CD14-positive monocyte (primary cell): ENCODE measurements at regions not wholly inside any gene's neighbourhood (a gene's known extent, or its start where the extent isn't known, plus 50 kb on each side); places are given as distances from the start of the nearest gene placed in this dataset.

Source experiments
- DNase-seq, 3 donors: peaks; one replicate each; pipeline ENCODE4 v3.0.0-alpha.2; 2011 to 2022
- H2AFZ ChIP-seq: 2 replicates; pipeline ENCODE4 v1.6.0; 2012; ENCODE audit warnings: mild to moderate bottlenecking, low read depth, low read length, inconsistent platforms; ENCODE audit not compliant: insufficient read depth, poor library complexity, severe bottlenecking
- H3K27ac ChIP-seq, 2 donors: 1 replicate in 1 of 2; 2 replicates in 1 of 2; pipeline ENCODE4 v1.5.1; 2012 to 2013; ENCODE audit warnings: low read length in 2 of 2, control low read depth in 1 of 2, inconsistent platforms in 1 of 2, low read depth in 1 of 2, mild to moderate bottlenecking in 1 of 2
- H3K27me3 ChIP-seq, 2 donors: one replicate each; pipeline versions ENCODE4 v1.6.0 to v1.6.1; 2011 to 2013; ENCODE audit warnings: low read length in 2 of 2; ENCODE audit not compliant: control insufficient read depth in 2 of 2, insufficient read depth in 2 of 2
- H3K36me3 ChIP-seq, 2 donors: replicated peaks in 1 of 2; 1 replicate in 1 of 2; 2 replicates in 1 of 2; pipeline versions ENCODE4 v1.5.1 to v1.6.1; 2012 to 2013; ENCODE audit warnings: low read length in 2 of 2, control low read depth in 1 of 2, inconsistent platforms in 1 of 2, mild to moderate bottlenecking in 1 of 2; ENCODE audit not compliant: insufficient read depth in 2 of 2, control insufficient read depth in 1 of 2
- H3K4me1 ChIP-seq, 2 donors: 1 replicate in 1 of 2; 2 replicates in 1 of 2; pipeline versions ENCODE4 v1.5.1 to v1.6.1; 2012 to 2013; ENCODE audit warnings: low read length in 2 of 2, control low read depth in 1 of 2, inconsistent platforms in 1 of 2, mild to moderate bottlenecking in 1 of 2, moderate library complexity in 1 of 2; ENCODE audit not compliant: insufficient read depth in 2 of 2, control insufficient read depth in 1 of 2
- H3K4me2 ChIP-seq: replicated peaks from 2 replicates; pipeline ENCODE3; 2012; ENCODE audit warnings: low read length, moderate library complexity, mild to moderate bottlenecking; ENCODE audit not compliant: poor library complexity, severe bottlenecking; ENCODE audit errors: extremely low read depth
- H3K4me3 ChIP-seq, 3 experiments: fragments of 200-600 bp in 1 of 3; sonication (generic) in 1 of 3; replicated peaks in 1 of 3; 1 replicate in 2 of 3; 2 replicates in 1 of 3; pipeline ENCODE4 v1.5.1; 2011 to 2013; ENCODE audit warnings: low read length in 3 of 3, mild to moderate bottlenecking in 3 of 3, control low read depth in 2 of 3, low read depth in 2 of 3, inconsistent platforms in 1 of 3, moderate library complexity in 1 of 3
- H3K79me2 ChIP-seq: 2 replicates; pipeline ENCODE4 v1.6.0; 2012; ENCODE audit warnings: mild to moderate bottlenecking, control low read depth, inconsistent platforms, low read length, moderate library complexity; ENCODE audit not compliant: insufficient read depth
- H3K9ac ChIP-seq: 2 replicates; pipeline ENCODE4 v1.6.0; 2017; ENCODE audit warnings: low read length, mild to moderate bottlenecking; ENCODE audit not compliant: insufficient read depth, poor library complexity, severe bottlenecking
- H3K9me3 ChIP-seq, 2 donors: replicated peaks in 1 of 2; 1 replicate in 1 of 2; 2 replicates in 1 of 2; pipeline versions ENCODE4 v1.5.1 to v1.6.1; 2012 to 2013; ENCODE audit warnings: low read length in 2 of 2, control low read depth in 1 of 2; ENCODE audit not compliant: control insufficient read depth in 1 of 2, insufficient read depth in 1 of 2
- H4K20me1 ChIP-seq: 2 replicates; pipeline ENCODE4 v1.6.0; 2012; ENCODE audit warnings: mild to moderate bottlenecking, low read length, control low read depth, moderate library complexity; ENCODE audit not compliant: insufficient read depth
- H3K27ac Mint-ChIP-seq, 7 donors: one replicate each; pipeline ENCODE4 v1.8.0; 2020; ENCODE audit warnings: mild to moderate bottlenecking in 7 of 7, mixed read lengths in 7 of 7, moderate library complexity in 6 of 7, inconsistent platforms in 2 of 7
- H3K27me3 Mint-ChIP-seq, 3 donors: one replicate each; pipeline ENCODE4 v1.8.0; 2021 to 2022; ENCODE audit warnings: low read depth in 3 of 3, mild to moderate bottlenecking in 3 of 3, mixed read lengths in 3 of 3, moderate library complexity in 3 of 3, inconsistent platforms in 1 of 3
- H3K36me3 Mint-ChIP-seq, 2 donors: one replicate each; pipeline ENCODE4 v1.8.0; 2020; ENCODE audit warnings: mixed read lengths in 2 of 2, inconsistent platforms in 1 of 2, mild to moderate bottlenecking in 1 of 2
- H3K4me1 Mint-ChIP-seq: one replicate; pipeline ENCODE4 v1.8.0; 2020; ENCODE audit warnings: mild to moderate bottlenecking, mixed read lengths
- H3K4me3 Mint-ChIP-seq, 2 donors: one replicate each; pipeline ENCODE4 v1.8.0; 2020; ENCODE audit warnings: mild to moderate bottlenecking in 2 of 2, mixed read lengths in 2 of 2, moderate library complexity in 1 of 2
- H3K9me3 Mint-ChIP-seq, 7 donors: one replicate each; pipeline ENCODE4 v1.8.0; 2020 to 2022; ENCODE audit warnings: mixed read lengths in 7 of 7, mild to moderate bottlenecking in 6 of 7, moderate library complexity in 6 of 7, inconsistent platforms in 2 of 7
- WGBS: methylation state at CpG from one replicate; pipeline ENCODE4 v1.1.5; 2013; ENCODE audit warnings: missing lambda C conversion rate; ENCODE audit not compliant: insufficient coverage; 5-methylcytosine and 5-hydroxymethylcytosine counted together
- intact Hi-C, 2 donors: fragments of 100-400 bp; cut with micrococcal nuclease; formaldehyde crosslinking; loops; one replicate each; pipeline versions ENCODE4 v1.15.0 to v1.15.1; 2023
- TF ChIP-seq, protein P1 (sequence below): fragments of 200-600 bp; IDR thresholded peaks from one replicate; pipeline ENCODE4 v1.8.0; 2022; ENCODE audit warnings: antibody characterized with exemption, mild to moderate bottlenecking

- TF ChIP-seq, protein P1, sequence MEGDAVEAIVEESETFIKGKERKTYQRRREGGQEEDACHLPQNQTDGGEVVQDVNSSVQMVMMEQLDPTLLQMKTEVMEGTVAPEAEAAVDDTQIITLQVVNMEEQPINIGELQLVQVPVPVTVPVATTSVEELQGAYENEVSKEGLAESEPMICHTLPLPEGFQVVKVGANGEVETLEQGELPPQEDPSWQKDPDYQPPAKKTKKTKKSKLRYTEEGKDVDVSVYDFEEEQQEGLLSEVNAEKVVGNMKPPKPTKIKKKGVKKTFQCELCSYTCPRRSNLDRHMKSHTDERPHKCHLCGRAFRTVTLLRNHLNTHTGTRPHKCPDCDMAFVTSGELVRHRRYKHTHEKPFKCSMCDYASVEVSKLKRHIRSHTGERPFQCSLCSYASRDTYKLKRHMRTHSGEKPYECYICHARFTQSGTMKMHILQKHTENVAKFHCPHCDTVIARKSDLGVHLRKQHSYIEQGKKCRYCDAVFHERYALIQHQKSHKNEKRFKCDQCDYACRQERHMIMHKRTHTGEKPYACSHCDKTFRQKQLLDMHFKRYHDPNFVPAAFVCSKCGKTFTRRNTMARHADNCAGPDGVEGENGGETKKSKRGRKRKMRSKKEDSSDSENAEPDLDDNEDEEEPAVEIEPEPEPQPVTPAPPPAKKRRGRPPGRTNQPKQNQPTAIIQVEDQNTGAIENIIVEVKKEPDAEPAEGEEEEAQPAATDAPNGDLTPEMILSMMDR: no peak
Measured at GRCh38 chrX:15143825-15144121, 126.1 kb downstream of the ASB9 start.

DNA sequence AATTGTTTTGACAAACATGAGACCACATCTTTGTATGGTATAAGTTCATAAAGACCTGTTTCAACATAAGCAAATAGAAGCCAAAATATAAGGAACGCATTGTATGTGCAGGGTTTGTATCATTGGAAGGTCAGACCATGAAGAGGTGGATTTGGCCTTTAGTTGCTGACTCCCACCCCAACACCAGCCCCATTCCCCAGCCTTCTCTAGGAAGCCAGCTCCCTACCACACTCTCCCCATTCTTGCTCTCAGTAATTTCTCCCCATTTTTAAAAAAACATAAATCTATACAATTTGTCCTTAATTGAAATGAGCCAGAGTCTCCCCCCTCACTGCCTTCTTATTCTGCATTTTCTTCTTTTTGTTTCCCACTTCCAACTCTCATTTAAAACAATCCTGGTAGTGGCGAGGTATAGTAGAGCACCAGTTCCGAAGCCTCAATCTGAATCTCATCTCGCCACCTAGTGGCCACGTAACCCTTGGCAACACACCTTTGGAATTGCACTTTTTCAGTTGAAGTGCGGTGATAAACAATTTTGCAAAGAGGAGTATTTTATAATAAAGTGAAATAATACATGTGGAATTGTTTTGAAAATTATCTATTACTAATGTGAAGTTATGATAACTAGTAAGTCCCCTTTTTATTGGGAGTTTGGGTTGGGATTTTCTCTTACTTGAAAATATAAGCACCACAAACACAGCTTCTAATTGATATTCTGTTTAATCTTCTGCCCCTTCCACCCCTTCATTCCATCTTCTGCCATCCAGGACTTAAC is 126.6 kb downstream of the ASB9 start:
- H3K4me1 ChIP-seq: peaks cover 7% of the 10 kb centered on the region in 2 donors
- Mint-ChIP-seq H3K27me3 (peaks cover 2 to 9% (median 7%) of the 10 kb centered on the region in 3 donors), H3K36me3 (no peaks in the 10 kb centered on the region), H3K9me3 (peaks cover 0 to under 1% (median 0%) of the 10 kb centered on the region in 7 donors), H3K4me1 (peaks cover 15% of the 10 kb centered on the region), H3K4me3 (peak overlapping the region in 1 of 2 donors; percentile 33), H3K27ac (no peak overlapping the region)
- H3K9ac ChIP-seq: no peak overlapping the region
- H2AFZ ChIP-seq: peak overlapping the region; percentile 21
- H3K36me3 ChIP-seq: no peaks in the 10 kb centered on the region
- TF ChIP-seq, protein P1: peak; percentile 61
- intact Hi-C loops: no loop called here
- H3K27me3 ChIP-seq: peaks cover 0 to 14% of the 10 kb centered on the region in 2 donors
- no peaks in the 10 kb centered on the region for H3K9me3 ChIP-seq
- DNase-seq: peak; percentile 8 to 37 (median 15)
- H3K79me2 ChIP-seq: no peaks in the 10 kb centered on the region
- no peaks in the 10 kb centered on the region for H4K20me1 ChIP-seq
- H3K27ac ChIP-seq: no peak overlapping the region
- WGBS: no CpG with 5 or more reads among the region's 6 CpGs
- H3K4me3 ChIP-seq: no peak overlapping the region
- H3K4me2 ChIP-seq: no peak overlapping the region

More at GRCh38 chrX:15143825-15144121, 126.1 kb downstream of the ASB9 start:
- no peak overlapping the region for H2AFZ ChIP-seq
- H3K27ac ChIP-seq: no peak overlapping the region
- H3K27me3 Mint-ChIP-seq: peaks cover under 1 to 11% (median 7%) of the 10 kb centered on the region in 3 donors
- peaks cover 17% of the 10 kb centered on the region for H3K4me1 Mint-ChIP-seq
- H3K9me3 ChIP-seq: no peaks in the 10 kb centered on the region
- H3K4me2 ChIP-seq: no peak overlapping the region
- H3K36me3 Mint-ChIP-seq: no peaks in the 10 kb centered on the region
- H3K36me3 ChIP-seq: no peaks in the 10 kb centered on the region
- no peak overlapping the region for H3K9ac ChIP-seq
- H3K4me1 ChIP-seq: peaks cover 7% of the 10 kb centered on the region in 2 donors
- H3K79me2 ChIP-seq: no peaks in the 10 kb centered on the region
- H3K27ac Mint-ChIP-seq: no peak overlapping the region
- peaks cover 0 to 2% (median 0%) of the 10 kb centered on the region in 7 donors for H3K9me3 Mint-ChIP-seq
- WGBS: no CpG with 5 or more reads among the region's 1 CpG
- H4K20me1 ChIP-seq: no peaks in the 10 kb centered on the region
- no peak overlapping the region for H3K4me3 Mint-ChIP-seq
- intact Hi-C loops: no loop called here
- no peak for DNase-seq
- H3K27me3 ChIP-seq: peaks cover 0 to 14% of the 10 kb centered on the region in 2 donors
- H3K4me3 ChIP-seq: no peak overlapping the region
